Mesenchymal stem cell (in vitro differentiated cells and primary cell): ENCODE measurements at regions not wholly inside any gene's neighbourhood (a gene's known extent, or its start where the extent isn't known, plus 50 kb on each side); places are given as distances from the start of the nearest gene placed in this dataset.

Experiments
- DNase-seq: peaks from one replicate; pipeline ENCODE4 v3.0.0-alpha.2; 2013
- H2AFZ ChIP-seq: one replicate; pipeline ENCODE4 v1.6.1; 2013; ENCODE audit warnings: low read depth, mild to moderate bottlenecking, control low read depth, inconsistent platforms, low read length, moderate library complexity
- H2AK5ac ChIP-seq: 2 replicates; pipeline ENCODE4 v1.6.1; 2013; ENCODE audit warnings: low read length, moderate library complexity, mild to moderate bottlenecking, inconsistent platforms; ENCODE audit not compliant: severe bottlenecking
- H2BK120ac ChIP-seq: one replicate; pipeline ENCODE4 v1.6.1; 2013; ENCODE audit warnings: low read depth, mild to moderate bottlenecking, inconsistent platforms, low read length, moderate library complexity
- H2BK12ac ChIP-seq, 2 experiments: one replicate each; pipeline ENCODE4 v1.6.1; 2013; ENCODE audit warnings: inconsistent platforms in 2 of 2, low read length in 2 of 2, mild to moderate bottlenecking in 2 of 2, moderate library complexity in 2 of 2, control low read depth in 1 of 2
- H2BK15ac ChIP-seq: one replicate; pipeline ENCODE4 v1.6.1; 2013; ENCODE audit warnings: mild to moderate bottlenecking, low read depth, inconsistent platforms; ENCODE audit not compliant: poor library complexity, severe bottlenecking
- H2BK5ac ChIP-seq: 2 replicates; pipeline ENCODE4 v1.6.1; 2013; ENCODE audit warnings: low read depth, mild to moderate bottlenecking, low read length, control low read depth, inconsistent platforms; ENCODE audit not compliant: poor library complexity, severe bottlenecking
- H3K14ac ChIP-seq, 2 experiments: one replicate each; pipeline ENCODE4 v1.6.1; 2013; ENCODE audit warnings: inconsistent platforms in 2 of 2, low read length in 2 of 2, control low read depth in 1 of 2, mild to moderate bottlenecking in 1 of 2, moderate library complexity in 1 of 2
- H3K18ac ChIP-seq, 2 experiments: one replicate each; pipeline ENCODE4 v1.6.1; 2013; ENCODE audit warnings: inconsistent platforms in 2 of 2, low read length in 2 of 2, control low read depth in 1 of 2, low read depth in 1 of 2, mild to moderate bottlenecking in 1 of 2
- H3K23ac ChIP-seq, 2 experiments: one replicate each; pipeline ENCODE4 v1.6.1; 2013; ENCODE audit warnings: inconsistent platforms in 2 of 2, low read length in 2 of 2, mild to moderate bottlenecking in 2 of 2, moderate library complexity in 2 of 2, control low read depth in 1 of 2
- H3K27ac ChIP-seq: 2 replicates; pipeline ENCODE4 v1.5.1; 2013; ENCODE audit warnings: mild to moderate bottlenecking, moderate library complexity, low read length, control low read depth, inconsistent platforms; ENCODE audit not compliant: poor library complexity, severe bottlenecking
- H3K27me3 ChIP-seq, 2 experiments: 2 replicates each; pipeline versions ENCODE4 v1.6.1 to v1.7.0; 2013; ENCODE audit warnings: low read length in 2 of 2, mild to moderate bottlenecking in 2 of 2, moderate library complexity in 2 of 2, control low read depth in 1 of 2, inconsistent platforms in 1 of 2; ENCODE audit not compliant: control insufficient read depth in 1 of 2, insufficient read depth in 1 of 2
- H3K36me3 ChIP-seq, 2 experiments: 2 replicates each; pipeline versions ENCODE4 v1.6.1 to v1.7.0; 2013; ENCODE audit warnings: low read length in 2 of 2, control low read depth in 1 of 2, inconsistent platforms in 1 of 2, low read depth in 1 of 2, mild to moderate bottlenecking in 1 of 2; ENCODE audit not compliant: insufficient read depth in 2 of 2, control insufficient read depth in 1 of 2
- H3K4ac ChIP-seq, 2 experiments: one replicate each; pipeline ENCODE4 v1.6.1; 2013; ENCODE audit warnings: inconsistent platforms in 2 of 2, low read length in 2 of 2, mild to moderate bottlenecking in 2 of 2, moderate library complexity in 2 of 2, control low read depth in 1 of 2, low read depth in 1 of 2
- H3K4me1 ChIP-seq: 2 replicates; pipeline ENCODE4 v1.6.1; 2013; ENCODE audit warnings: low read depth, low read length, control low read depth; ENCODE audit not compliant: control insufficient read depth, insufficient read depth
- H3K4me2 ChIP-seq: 2 replicates; pipeline ENCODE4 v1.6.1; 2013; ENCODE audit warnings: low read length, mild to moderate bottlenecking, inconsistent platforms; ENCODE audit not compliant: poor library complexity, severe bottlenecking
- H3K4me3 ChIP-seq, 2 experiments: 2 replicates each; pipeline versions ENCODE4 v1.5.1 to v1.7.0; 2013; ENCODE audit warnings: low read length in 2 of 2, mild to moderate bottlenecking in 2 of 2, control low read depth in 1 of 2, low read depth in 1 of 2; ENCODE audit not compliant: insufficient read depth in 1 of 2
- H3K79me1 ChIP-seq: replicated peaks from 2 replicates; pipeline ENCODE4 v1.6.1; 2013; ENCODE audit warnings: mild to moderate bottlenecking, control low read depth, low read length, inconsistent platforms; ENCODE audit not compliant: poor library complexity, severe bottlenecking
- H3K9ac ChIP-seq: 2 replicates; pipeline ENCODE4 v1.7.0; 2013; ENCODE audit warnings: mild to moderate bottlenecking, low read length, moderate library complexity
- H3K9me3 ChIP-seq: 2 replicates; pipeline ENCODE4 v1.7.0; 2013; ENCODE audit warnings: mild to moderate bottlenecking, low read length; ENCODE audit not compliant: control insufficient read depth
- H4K8ac ChIP-seq: one replicate; pipeline ENCODE4 v1.6.1; 2013; ENCODE audit warnings: inconsistent platforms, mild to moderate bottlenecking, low read length, moderate library complexity
- H4K91ac ChIP-seq: one replicate; pipeline ENCODE4 v1.6.1; 2013; ENCODE audit warnings: mild to moderate bottlenecking, low read length, inconsistent platforms
- WGBS: methylation state at CpG from one replicate; pipeline ENCODE4 v1.1.7; 2013; ENCODE audit warnings: mixed read lengths; 5-methylcytosine and 5-hydroxymethylcytosine counted together

DNA sequence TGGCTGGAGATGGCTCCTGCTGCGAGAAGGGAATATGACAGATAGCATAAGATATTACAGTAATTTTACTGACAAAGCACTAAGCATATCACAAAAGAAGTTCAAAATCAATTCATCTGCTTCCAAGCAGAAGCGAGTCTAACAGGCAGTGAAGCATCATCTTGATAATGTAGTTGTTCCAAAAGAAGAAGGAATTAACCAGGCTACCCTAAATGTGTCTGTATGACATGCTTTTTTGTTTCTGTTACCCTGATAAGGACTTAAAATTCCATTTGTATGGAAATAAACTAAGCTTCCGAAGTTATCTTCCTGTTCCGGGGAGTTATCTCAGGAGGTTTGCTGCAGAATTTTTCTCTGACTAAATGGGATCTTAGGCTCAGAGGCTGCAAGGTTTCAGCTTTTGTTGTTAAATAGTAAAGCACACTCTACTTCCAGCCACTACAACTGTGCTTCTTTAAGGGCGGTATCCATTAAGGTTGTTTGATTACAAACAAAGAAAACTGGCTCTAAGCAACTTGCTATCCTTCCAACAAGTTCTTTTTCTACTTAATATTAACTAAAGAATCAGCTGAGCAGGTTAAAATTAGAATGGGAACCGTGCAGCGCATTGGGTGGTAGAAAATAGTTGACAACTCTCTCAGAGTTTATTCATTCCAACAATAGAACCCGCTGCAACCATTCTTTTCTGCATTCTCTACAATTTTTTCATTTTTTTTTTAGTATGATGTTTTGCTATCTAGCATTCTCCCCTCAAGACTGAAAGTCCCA is 607.3 kb downstream of the UQCRFS1 start:
- H4K8ac ChIP-seq, result no peak overlapping the region
- H2AK5ac ChIP-seq, result no peak overlapping the region
- no peak overlapping the region for H3K4ac ChIP-seq
- H2BK15ac ChIP-seq, result no peak overlapping the region
- no peak overlapping the region for H2AFZ ChIP-seq
- H3K4me1 ChIP-seq, result no peaks in the 10 kb centered on the region
- H3K36me3 ChIP-seq, result peaks cover 0 to 7% of the 10 kb centered on the region in 2 experiments
- H3K4me2 ChIP-seq, result no peak overlapping the region
- no peak overlapping the region for H2BK5ac ChIP-seq
- H3K4me3 ChIP-seq, result no peak overlapping the region
- H4K91ac ChIP-seq, result no peak overlapping the region
- H3K14ac ChIP-seq, result no peak overlapping the region
- 96% methylated on average over 4 of the region's 8 CpGs for WGBS
- H2BK120ac ChIP-seq, result no peak overlapping the region
- no peaks in the 10 kb centered on the region for H3K27me3 ChIP-seq
- H3K18ac ChIP-seq, result no peak overlapping the region
- no peak overlapping the region for H3K9ac ChIP-seq
- no peaks in the 10 kb centered on the region for H3K9me3 ChIP-seq
- no peak overlapping the region for H2BK12ac ChIP-seq
- H3K79me1 ChIP-seq, result no peaks in the 10 kb centered on the region
- DNase-seq, result no peak
- no peak overlapping the region for H3K23ac ChIP-seq
- H3K27ac ChIP-seq, result no peak overlapping the region

DNA sequence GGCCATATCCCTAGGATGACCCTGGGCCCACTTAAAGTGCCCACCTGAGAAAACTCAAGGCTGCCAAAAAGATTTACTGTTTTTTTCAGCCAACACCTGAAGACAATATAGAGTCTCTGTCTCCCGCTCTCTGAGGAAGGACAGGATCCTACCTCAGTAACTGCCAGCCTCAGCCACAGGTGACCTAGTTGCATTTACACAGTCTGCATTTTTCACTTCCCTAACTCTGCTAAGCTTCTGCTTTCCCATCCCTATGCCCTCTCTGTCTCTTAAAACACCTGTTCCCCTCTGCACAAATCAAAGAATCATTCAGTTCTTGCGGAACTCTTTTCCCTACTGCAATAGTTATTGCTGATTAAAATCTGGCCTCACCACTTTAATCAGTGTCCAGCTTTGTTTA is 609.5 kb downstream of the UQCRFS1 start:
- Histone ChIP-seq H3K27me3 (no peaks in the 10 kb centered on the region), H3K9me3 (no peaks in the 10 kb centered on the region), H3K27ac (no peak overlapping the region), H2BK15ac (no peak overlapping the region), H4K8ac (no peak overlapping the region), H2BK5ac (no peak overlapping the region), H3K4me3 (no peak overlapping the region), H3K4ac (no peak overlapping the region), H2BK120ac (no peak overlapping the region), H2BK12ac (no peak overlapping the region), H3K36me3 (peaks cover 0 to 7% of the 10 kb centered on the region in 2 experiments), H2AK5ac (no peak overlapping the region), H3K23ac (no peak overlapping the region), H2AFZ (no peak overlapping the region), H3K4me1 (peaks cover 1% of the 10 kb centered on the region), H4K91ac (no peak overlapping the region), H3K4me2 (no peak overlapping the region), H3K14ac (no peak overlapping the region), H3K9ac (no peak overlapping the region), H3K18ac (no peak overlapping the region), H3K79me1 (no peaks in the 10 kb centered on the region)
- no peak for DNase-seq
- 95% methylated on average over 2 of the region's 2 CpGs for WGBS

DNA sequence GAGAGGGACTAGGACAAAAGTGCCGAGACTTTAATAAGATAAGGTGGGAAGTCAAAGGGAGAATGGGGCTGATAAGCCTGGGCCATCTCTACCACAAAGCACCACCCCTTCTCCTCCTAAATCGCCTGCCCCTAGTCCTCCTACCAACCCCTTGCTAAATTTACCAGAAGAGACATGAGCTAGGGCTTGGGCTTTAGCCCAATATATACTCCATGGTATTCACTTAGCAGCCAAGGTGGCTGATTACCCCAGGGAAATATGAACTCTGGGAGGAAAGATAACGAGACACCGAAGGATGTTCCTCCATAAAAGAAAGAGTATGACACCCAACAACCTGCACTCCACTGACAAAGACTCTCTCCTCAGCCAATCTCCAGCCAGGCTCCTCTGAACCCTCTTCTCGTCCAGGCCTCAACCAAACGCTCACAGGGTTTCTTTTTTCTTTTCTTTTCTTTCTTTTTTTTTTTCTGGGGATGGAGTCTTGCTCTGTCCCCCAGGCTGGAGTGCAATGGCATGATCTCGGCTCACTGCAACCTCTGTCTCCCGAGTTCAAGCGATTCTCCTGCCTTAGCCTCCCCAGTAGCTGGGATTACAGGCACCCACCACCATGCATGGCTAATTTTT is 610.2 kb downstream of the UQCRFS1 start:
- Histone ChIP-seq H3K4ac (no peak overlapping the region), H4K8ac (no peak overlapping the region), H3K9ac (no peak overlapping the region), H2BK5ac (no peak overlapping the region), H3K14ac (no peak overlapping the region), H3K27ac (no peak overlapping the region), H3K4me2 (no peak overlapping the region), H2BK15ac (no peak overlapping the region), H3K4me1 (peaks cover 2% of the 10 kb centered on the region), H3K27me3 (peaks cover 0 to 2% of the 10 kb centered on the region in 2 experiments), H3K4me3 (no peak overlapping the region), H3K36me3 (peaks cover 0 to 7% of the 10 kb centered on the region in 2 experiments), H3K18ac (no peak overlapping the region), H3K79me1 (no peaks in the 10 kb centered on the region), H2AFZ (no peak overlapping the region), H4K91ac (no peak overlapping the region), H2BK120ac (no peak overlapping the region), H2AK5ac (no peak overlapping the region), H2BK12ac (no peak overlapping the region), H3K9me3 (no peaks in the 10 kb centered on the region), H3K23ac (no peak overlapping the region)
- WGBS, result 82% methylated on average over 4 of the region's 9 CpGs
- no peak for DNase-seq

DNA sequence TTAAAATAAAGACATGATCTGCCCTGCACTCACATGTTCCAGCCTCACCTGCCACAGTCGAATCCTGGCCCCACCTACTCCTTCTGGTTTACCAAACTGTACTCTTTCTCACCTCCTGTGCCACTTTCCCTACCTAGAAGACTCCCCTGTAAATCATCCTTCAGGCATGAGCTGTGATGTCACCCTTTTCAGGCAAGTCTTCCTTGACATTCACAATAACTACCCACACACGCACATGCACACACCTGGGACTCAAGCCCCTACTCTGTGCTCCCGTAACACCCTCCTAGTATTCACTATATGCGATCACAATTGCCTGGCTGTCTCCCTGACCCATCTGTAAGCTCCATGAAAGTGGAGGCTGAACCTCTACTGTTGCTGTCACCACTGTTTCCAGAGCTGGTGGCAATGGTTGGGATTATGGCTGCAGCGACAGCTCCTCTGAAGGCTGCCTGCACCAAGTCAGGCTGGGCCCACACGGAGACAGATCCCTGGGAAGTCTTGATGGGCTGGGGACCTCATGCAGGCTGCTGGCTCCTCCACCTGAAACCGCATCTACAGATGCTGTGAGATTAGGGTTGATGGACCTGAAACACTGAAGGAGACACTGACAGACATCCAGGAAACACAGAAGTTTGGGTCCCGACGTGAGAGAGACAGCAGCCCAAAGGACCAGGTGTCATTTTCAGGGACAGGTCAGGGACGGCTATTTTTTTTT is 611.1 kb downstream of the UQCRFS1 start:
- Histone ChIP-seq H2BK12ac (no peak overlapping the region), H3K27ac (no peak overlapping the region), H2BK120ac (no peak overlapping the region), H3K4ac (no peak overlapping the region), H2BK5ac (no peak overlapping the region), H3K4me1 (peaks cover 4% of the 10 kb centered on the region), H3K9ac (no peak overlapping the region), H3K18ac (no peak overlapping the region), H2AFZ (no peak overlapping the region), H3K36me3 (peaks cover 0 to 3% of the 10 kb centered on the region in 2 experiments), H3K9me3 (no peaks in the 10 kb centered on the region), H4K91ac (no peak overlapping the region), H3K4me2 (no peak overlapping the region), H4K8ac (no peak overlapping the region), H2AK5ac (no peak overlapping the region), H3K14ac (no peak overlapping the region), H3K4me3 (no peak overlapping the region), H3K23ac (no peak overlapping the region), H3K27me3 (peaks cover 0 to 3% of the 10 kb centered on the region in 2 experiments), H2BK15ac (no peak overlapping the region), H3K79me1 (no peaks in the 10 kb centered on the region)
- 80% methylated on average over 10 of the region's 10 CpGs for WGBS
- DNase-seq, result no peak
